NCI-H345 treated with DMSO at 0.1 percent for 48 hours (cell line): ENCODE measurements at regions not wholly inside any gene's neighbourhood (a gene's known extent, or its start where the extent isn't known, plus 50 kb on each side); places are given as distances from the start of the nearest gene placed in this dataset.

ENCODE experiments used
- DNase-seq: peaks from one replicate; lab custom pipeline; 2025; ENCODE audit not compliant: unreplicated experiment; lab: John Stamatoyannopoulos, UW

- DNase-seq = no peak
Measured at GRCh38 chr16:5378531-5378930, 280.9 kb upstream of the EEF2KMT start.

- DNase-seq = no peak
Measured at GRCh38 chr16:5377280-5377898, 279.8 kb upstream of the EEF2KMT start.

DNA sequence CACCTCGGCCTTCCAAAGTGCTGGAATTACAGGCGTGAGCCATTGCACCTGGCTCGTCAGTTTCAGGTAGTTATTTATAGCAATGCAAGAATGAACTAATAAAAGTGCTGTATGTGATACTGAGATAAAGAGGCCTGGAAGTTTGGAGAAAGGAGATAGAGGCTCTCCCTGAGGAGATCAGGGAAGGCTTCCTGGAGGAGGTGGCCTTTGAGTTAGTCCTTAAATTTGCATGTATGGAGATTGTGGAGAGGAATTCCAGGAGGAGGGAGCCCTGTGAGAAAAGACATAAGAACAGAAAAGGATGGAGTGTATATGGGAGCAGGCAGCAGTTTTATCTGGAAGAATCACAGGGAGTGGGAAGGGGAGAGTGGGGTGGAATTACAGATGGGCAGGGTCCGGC is 276.6 kb upstream of the EEF2KMT start:
- DNase-seq = no peak

DNA sequence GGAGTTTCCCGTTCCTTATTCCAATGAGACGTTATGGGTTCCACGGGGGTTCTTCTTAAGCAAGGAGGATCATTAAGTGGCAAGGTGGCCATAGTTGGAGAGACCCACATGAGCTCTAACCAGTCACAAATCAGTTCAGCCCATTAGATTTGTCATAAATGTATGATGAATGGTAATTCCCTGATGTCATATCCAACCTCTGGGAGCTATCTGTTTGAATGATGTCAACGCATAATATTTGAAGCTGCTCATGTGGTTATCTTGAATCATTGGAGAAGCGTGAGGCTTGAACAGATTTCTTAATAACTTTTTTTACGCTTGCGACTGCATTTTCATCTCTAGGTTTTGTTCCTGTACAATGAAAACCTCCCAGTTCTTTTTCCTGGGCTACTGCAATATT is 270.4 kb upstream of the EEF2KMT start:
- DNase-seq = no peak

- no peak for DNase-seq
Measured at GRCh38 chr16:5366126-5366525, 268.5 kb upstream of the EEF2KMT start.

GRCh38 chr16:5364186-5364585 is 266.6 kb upstream of the EEF2KMT start:
- no peak for DNase-seq

DNA sequence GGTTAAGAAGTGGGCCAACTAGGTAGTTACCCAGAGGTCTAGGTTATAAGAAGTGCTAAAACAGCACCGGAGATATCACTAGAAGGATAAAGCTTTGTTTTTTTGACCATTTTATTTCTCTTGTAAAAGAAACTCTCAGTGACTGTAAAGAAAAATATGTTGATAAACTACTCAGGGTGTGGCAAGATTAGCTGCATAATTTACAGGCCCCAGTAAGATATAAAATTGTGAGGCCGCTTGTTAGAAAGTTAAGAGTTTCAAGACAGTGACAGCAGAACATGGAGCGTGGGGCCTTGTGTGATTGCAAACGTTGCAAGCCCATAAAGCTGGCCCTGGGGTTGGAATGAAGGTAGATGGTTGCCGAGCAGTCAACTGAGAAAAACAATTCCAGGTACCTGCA is 263.7 kb upstream of the EEF2KMT start:
- DNase-seq = no peak

- no peak for DNase-seq
Measured at GRCh38 chr16:5354645-5355044, 257.1 kb upstream of the EEF2KMT start.

- no peak for DNase-seq
Measured at GRCh38 chr16:5349670-5350517, 252.3 kb upstream of the EEF2KMT start.

- DNase-seq = no peak
Measured at GRCh38 chr16:5349101-5349500, 251.5 kb upstream of the EEF2KMT start.

DNA sequence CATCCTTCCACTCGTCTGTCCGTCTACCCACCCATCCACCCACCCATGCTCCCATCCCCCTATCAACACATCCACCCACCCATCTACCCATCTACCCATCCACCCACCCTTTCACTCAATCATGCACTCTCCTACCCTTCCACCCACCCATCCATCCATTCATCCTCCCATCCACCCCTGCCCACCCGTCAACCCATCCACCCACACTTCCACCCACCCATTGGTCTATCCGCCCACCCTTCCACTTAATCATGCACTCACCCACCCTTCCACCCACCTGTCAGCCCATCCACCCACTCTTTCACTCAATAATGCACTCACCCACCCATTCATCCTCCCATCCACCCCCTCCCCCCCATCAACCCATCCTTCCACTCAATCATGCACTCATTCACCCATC is 250.0 kb upstream of the EEF2KMT start:
- DNase-seq = no peak

- no peak for DNase-seq
Measured at GRCh38 chr16:5336941-5337340, 239.3 kb upstream of the EEF2KMT start.

- no peak for DNase-seq
Measured at GRCh38 chr16:5333991-5334390, 236.4 kb upstream of the EEF2KMT start.

DNA sequence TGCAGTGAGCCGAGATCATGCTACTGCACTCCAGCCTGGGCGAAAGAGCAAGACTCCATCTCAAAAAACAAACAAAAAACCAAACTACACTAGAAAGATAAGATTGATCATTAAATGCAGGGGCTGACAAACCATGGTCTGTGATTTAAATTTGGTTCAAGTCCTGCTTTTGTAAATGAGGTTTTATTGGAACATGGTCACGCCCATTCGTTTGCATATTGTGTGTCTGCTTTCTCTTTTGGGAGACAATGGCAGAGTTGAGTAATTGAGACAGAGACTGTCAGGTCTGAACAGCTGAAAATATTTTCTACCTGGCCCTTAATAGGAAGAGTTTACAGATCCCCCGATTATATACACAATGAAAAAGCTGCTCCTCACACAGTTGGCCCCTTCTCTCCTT is 235.5 kb upstream of the EEF2KMT start:
- DNase-seq = no peak

GRCh38 chr16:5330058-5330457 is 232.5 kb upstream of the EEF2KMT start:
- no peak for DNase-seq

DNA sequence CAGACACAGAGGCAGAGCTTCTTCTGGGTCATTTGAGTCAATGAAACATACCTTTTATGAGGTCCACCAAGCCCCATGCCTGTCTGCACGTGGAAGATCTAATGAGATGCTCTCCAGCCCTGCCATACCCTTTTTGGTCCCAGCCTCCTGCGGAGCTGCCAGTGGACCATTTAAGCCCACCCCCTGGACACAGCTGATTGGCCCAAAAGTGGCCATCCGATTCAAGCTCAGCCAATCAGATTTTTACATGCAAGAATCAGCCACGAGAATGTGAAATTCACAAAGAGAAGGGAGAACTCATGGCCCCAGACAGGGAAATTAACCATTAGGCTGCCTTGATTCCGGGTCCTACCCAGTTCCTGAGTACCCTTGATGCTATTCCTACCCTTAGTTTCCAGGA is 231.0 kb upstream of the EEF2KMT start:
- no peak for DNase-seq

DNA sequence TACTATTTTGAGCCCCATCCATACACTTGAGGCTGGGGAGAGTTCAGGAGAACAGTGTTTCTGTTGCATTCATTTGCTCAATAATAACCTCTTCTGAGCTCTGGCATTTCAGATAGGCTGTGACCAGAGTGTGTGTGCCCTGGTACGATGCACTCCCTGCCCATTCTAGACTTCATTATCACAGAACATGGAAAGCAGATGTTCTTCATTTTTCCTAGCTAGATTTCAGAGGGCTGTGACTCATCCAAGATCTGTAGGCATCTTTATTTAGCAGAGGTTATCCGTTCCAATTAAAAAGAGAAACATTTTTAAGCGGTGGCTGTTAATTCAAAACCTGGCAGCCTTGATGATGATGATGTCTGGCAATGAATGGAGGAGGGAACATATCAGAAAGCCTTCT is 228.8 kb upstream of the EEF2KMT start:
- no peak for DNase-seq

DNA sequence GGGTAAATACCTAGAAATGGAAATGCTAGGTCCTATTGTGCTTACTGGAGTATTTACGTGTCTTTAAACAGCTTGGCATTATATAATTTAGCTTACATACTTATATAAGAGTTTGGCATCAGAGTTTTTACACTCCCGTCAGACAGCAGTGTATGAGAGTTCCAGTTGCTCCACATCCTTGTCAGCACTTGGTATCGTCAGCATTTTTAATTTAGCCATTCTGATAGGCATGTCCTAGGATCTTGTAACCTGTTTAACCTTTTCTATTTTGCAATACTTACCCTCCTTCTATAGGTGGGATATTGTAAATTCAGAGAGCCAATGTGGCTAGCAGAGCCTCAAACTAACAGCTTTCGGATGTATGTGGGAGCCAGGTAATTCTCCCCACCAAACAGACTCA is 228.3 kb upstream of the EEF2KMT start:
- no peak for DNase-seq

- no peak for DNase-seq
Measured at GRCh38 chr16:5323284-5324141, 225.9 kb upstream of the EEF2KMT start.

DNA sequence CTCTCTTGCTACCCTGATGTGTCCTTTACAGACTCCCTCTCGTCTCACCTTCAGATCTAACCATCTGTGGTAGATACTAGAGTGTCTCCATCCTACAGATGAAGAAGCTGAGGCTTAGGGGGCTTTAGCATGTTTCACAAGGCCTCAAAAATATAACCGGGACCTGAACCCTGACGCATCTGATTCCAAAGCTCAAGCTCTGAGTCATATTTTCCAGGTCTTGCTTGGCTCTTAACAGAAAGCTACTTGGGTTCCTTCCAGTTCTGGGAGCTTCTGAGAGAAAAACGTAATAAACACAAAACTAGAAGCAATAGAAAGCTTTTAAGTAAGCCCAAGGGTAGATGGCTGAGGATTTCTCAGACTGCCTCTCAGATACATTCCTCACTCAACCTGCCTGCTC is 224.3 kb upstream of the EEF2KMT start:
- DNase-seq = no peak

DNA sequence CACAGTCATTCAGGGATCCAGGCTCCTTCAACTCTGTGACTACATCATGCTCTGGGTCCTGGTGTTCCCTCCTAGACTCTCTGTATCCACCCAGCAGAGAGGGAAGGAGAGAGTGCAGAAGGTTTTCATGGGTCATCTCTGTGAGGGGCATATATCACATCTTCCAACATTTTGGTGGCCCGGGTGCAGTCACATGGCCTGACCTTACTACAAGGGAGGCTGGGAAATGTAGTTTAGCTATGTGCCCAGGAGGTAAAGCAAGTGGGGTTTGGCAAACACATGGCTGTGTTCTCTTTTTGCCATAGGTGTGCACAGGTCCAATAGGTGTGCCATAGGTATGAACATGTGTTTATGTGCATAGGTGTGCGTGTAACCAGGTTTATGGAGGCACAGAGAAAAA is 222.2 kb upstream of the EEF2KMT start:
- no peak for DNase-seq

DNA sequence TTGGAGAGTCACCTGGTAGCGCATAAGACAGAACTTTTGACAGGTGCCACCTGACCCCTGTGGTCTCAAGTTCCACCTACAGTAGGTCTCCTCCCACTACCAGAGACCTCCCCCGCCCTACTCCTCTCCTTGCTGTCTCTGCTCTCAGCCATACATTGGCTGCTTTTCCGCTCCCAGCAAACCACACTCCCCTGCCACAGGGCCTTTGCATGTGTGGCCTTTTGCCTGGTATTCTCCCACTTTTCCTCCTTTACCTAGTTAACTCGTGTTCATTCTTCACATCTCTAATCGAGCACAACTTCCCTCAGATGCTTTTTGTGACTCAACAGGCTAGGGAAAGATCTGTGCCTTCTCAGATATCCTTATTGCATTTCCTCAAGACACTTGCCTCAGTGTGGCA is 218.3 kb upstream of the EEF2KMT start:
- no peak for DNase-seq
